ENCODE measurements at regions not wholly inside any gene's neighbourhood (a gene's known extent, or its start where the extent isn't known, plus 50 kb on each side); places are given as distances from the start of the nearest gene placed in this dataset.

GRCh38 chr18:56200381-56200911, 437.9 kb downstream of the TXNL1 start (continued):
- TF ChIP-seq CHD7 (IDR thresholded peaks at IDR 0.05; ENCODE audit: insufficient replicate concordance, low read length) (no peak), MAX (IDR thresholded peaks at IDR 0.05) (no peak), RXRA (IDR thresholded peaks at IDR 0.05; ENCODE audit: insufficient read depth, low read depth, low read length) (no peak), NRF1 (IDR thresholded peaks at IDR 0.05; ENCODE audit: low read depth, low read length) (no peak), POLR2AphosphoS5 (IDR thresholded peaks at IDR 0.05; ENCODE audit: low read depth, low read length) (no peak), USF2 (IDR thresholded peaks at IDR 0.05; ENCODE audit: low read length) (no peak), SP4 (IDR thresholded peaks at IDR 0.05; ENCODE audit: low read length) (no peak), ASH2L (IDR thresholded peaks at IDR 0.05; ENCODE audit: low read length) (no peak), CREB1 (IDR thresholded peaks at IDR 0.05) (no peak), GTF2F1 (IDR thresholded peaks at IDR 0.05; ENCODE audit: borderline replicate concordance, low read depth, low read length) (no peak), TCF12 (IDR thresholded peaks at IDR 0.05; ENCODE audit: low read depth, low read length) (no peak), CHD1 (IDR thresholded peaks at IDR 0.05; ENCODE audit: low read depth, low read length) (no peak)

Data from H1 (cell line).